Endodermal cell (in vitro differentiated cells): ENCODE measurements at regions not wholly inside any gene's neighbourhood (a gene's known extent, or its start where the extent isn't known, plus 50 kb on each side); places are given as distances from the start of the nearest gene placed in this dataset.

Source experiments
- DNase-seq: peaks from one replicate; pipeline ENCODE4 v3.0.0-alpha.2; 2017
- H3K27ac ChIP-seq: 2 replicates; pipeline ENCODE4 v1.5.1; 2013; ENCODE audit warnings: mild to moderate bottlenecking, low read depth, low read length, moderate library complexity
- H3K27me3 ChIP-seq: 2 replicates; pipeline ENCODE4 v1.6.1; 2013; ENCODE audit warnings: mild to moderate bottlenecking, low read length, moderate library complexity; ENCODE audit not compliant: insufficient read depth, control insufficient read depth, poor library complexity, severe bottlenecking
- H3K36me3 ChIP-seq: 2 replicates; pipeline ENCODE4 v1.7.0; 2013; ENCODE audit warnings: mild to moderate bottlenecking, low read length, moderate library complexity; ENCODE audit not compliant: control insufficient read depth, insufficient read depth
- H3K4me1 ChIP-seq: one replicate; pipeline ENCODE4 v1.7.0; 2013; ENCODE audit warnings: low read length; ENCODE audit not compliant: control insufficient read depth, insufficient read depth
- H3K4me3 ChIP-seq: 2 replicates; pipeline ENCODE4 v1.5.1; 2013; ENCODE audit warnings: mild to moderate bottlenecking, low read length, moderate library complexity
- H3K9ac ChIP-seq: 2 replicates; pipeline ENCODE4 v1.6.1; 2013; ENCODE audit warnings: mild to moderate bottlenecking, low read length, moderate library complexity; ENCODE audit not compliant: poor library complexity, severe bottlenecking; ENCODE audit errors: extremely low read depth
- H3K9me3 ChIP-seq: 2 replicates; pipeline ENCODE4 v1.6.1; 2013; ENCODE audit warnings: mild to moderate bottlenecking, low read length, moderate library complexity; ENCODE audit not compliant: control insufficient read depth
- H3K27ac Mint-ChIP-seq: 2 replicates; pipeline ENCODE4 v1.8.0; 2020; ENCODE audit warnings: mixed read lengths
- H3K27me3 Mint-ChIP-seq: 2 replicates; pipeline ENCODE4 v1.8.0; 2021; ENCODE audit warnings: mild to moderate bottlenecking, mixed read lengths; ENCODE audit not compliant: insufficient read depth
- H3K36me3 Mint-ChIP-seq: 2 replicates; pipeline ENCODE4 v1.8.0; 2020; ENCODE audit warnings: low read depth, mixed read lengths
- H3K4me1 Mint-ChIP-seq: 2 replicates; pipeline ENCODE4 v1.8.0; 2020; ENCODE audit warnings: mixed read lengths
- H3K4me3 Mint-ChIP-seq: 2 replicates; pipeline ENCODE4 v1.8.0; 2020; ENCODE audit warnings: mild to moderate bottlenecking, moderate library complexity, mixed read lengths
- H3K9me3 Mint-ChIP-seq: 2 replicates; pipeline ENCODE4 v1.8.0; 2020; ENCODE audit warnings: mild to moderate bottlenecking, mixed read lengths
- CTCF ChIP-seq: fragments of 200-600 bp; sonication (generic); conservative IDR thresholded peaks from 2 replicates; pipeline ENCODE4 v1.5.0; 2021; ENCODE audit warnings: antibody characterized with exemption, mild to moderate bottlenecking
- WGBS, 2 experiments: methylation state at CpG; one replicate each; pipeline versions ENCODE4 v1.1.5 to v1.1.7; 2013; ENCODE audit warnings: missing lambda C conversion rate in 2 of 2, mixed read lengths in 1 of 2; ENCODE audit not compliant: insufficient coverage in 1 of 2, insufficient read length in 1 of 2; 5-methylcytosine and 5-hydroxymethylcytosine counted together

- Mint-ChIP-seq H3K4me3 (no peak overlapping the region), H3K36me3 (no peaks in the 10 kb centered on the region), H3K4me1 (no peaks in the 10 kb centered on the region), H3K27ac (no peak overlapping the region), H3K9me3 (no peaks in the 10 kb centered on the region), H3K27me3 (no peaks in the 10 kb centered on the region)
- Histone ChIP-seq H3K9ac (no peak overlapping the region), H3K27me3 (no peaks in the 10 kb centered on the region), H3K36me3 (no peaks in the 10 kb centered on the region), H3K27ac (no peak overlapping the region), H3K4me3 (no peak overlapping the region), H3K4me1 (no peaks in the 10 kb centered on the region), H3K9me3 (no peaks in the 10 kb centered on the region)
- no peak for DNase-seq
- TF ChIP-seq CTCF, result no peak
Measured at GRCh38 chr13:62906469-62906868, 1490.8 kb upstream of the PCDH20 start.

DNA sequence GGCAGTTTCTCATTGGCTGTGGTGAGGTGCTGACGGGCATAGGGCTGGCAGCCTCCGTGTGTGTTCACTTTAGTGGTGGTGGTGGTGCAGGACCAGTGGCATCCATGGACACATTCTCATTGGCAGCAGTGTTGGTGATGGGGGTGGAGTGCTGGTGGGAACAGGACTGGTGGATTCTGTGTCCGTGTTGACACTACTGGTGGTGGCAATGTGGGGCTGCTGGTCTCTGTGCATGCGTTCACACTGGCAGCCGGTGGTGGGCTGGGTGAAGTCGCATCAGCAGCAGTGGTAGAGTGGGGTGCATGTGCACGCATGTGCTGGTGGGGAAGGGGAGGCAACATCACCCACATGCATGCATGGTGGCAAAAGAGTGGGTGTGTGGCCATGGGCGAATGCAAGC lies 1471.4 kb upstream of the PCDH20 start:
- H3K36me3 ChIP-seq, result no peaks in the 10 kb centered on the region
- H3K9me3 ChIP-seq, result no peaks in the 10 kb centered on the region
- H3K27me3 Mint-ChIP-seq, result no peaks in the 10 kb centered on the region
- no peak overlapping the region for H3K4me3 ChIP-seq
- no peaks in the 10 kb centered on the region for H3K4me1 ChIP-seq
- no peak overlapping the region for H3K27ac ChIP-seq
- H3K27me3 ChIP-seq, result no peaks in the 10 kb centered on the region
- peaks cover 6% of the 10 kb centered on the region for H3K9me3 Mint-ChIP-seq
- 93 to 100% methylated on average over 4 to 8 of the region's 8 CpGs for WGBS, 2 experiments
- DNase-seq, result no peak
- no peaks in the 10 kb centered on the region for H3K36me3 Mint-ChIP-seq
- peaks cover 8% of the 10 kb centered on the region for H3K4me1 Mint-ChIP-seq
- no peak for TF ChIP-seq CTCF
- no peak overlapping the region for H3K27ac Mint-ChIP-seq
- no peak overlapping the region for H3K9ac ChIP-seq
- no peak overlapping the region for H3K4me3 Mint-ChIP-seq

DNA sequence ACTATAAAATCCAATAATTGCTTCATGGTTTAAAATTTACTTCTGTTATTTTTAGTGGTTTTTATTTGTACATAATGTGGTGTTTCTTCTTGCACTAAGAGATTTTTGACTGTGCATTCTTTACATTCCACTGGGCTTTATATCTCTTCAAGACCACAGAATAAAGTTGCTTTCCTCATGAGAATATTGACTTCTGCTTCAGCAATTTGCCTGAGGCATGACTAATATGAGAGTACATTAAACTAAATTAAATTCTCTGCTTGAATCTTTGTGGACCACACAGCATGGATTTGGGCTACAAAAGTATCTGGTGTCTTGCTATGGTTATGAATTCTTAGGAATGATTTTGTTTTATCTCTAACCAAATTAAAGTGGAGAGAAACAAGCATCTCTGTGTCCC lies 1463.4 kb upstream of the PCDH20 start:
- Histone ChIP-seq H3K27me3 (no peaks in the 10 kb centered on the region), H3K9ac (no peak overlapping the region), H3K27ac (no peak overlapping the region), H3K36me3 (no peaks in the 10 kb centered on the region), H3K4me3 (no peak overlapping the region), H3K9me3 (peaks cover 10% of the 10 kb centered on the region), H3K4me1 (no peaks in the 10 kb centered on the region)
- Mint-ChIP-seq H3K36me3 (no peaks in the 10 kb centered on the region), H3K9me3 (peaks cover 18% of the 10 kb centered on the region), H3K4me3 (no peak overlapping the region), H3K27ac (no peak overlapping the region), H3K4me1 (no peaks in the 10 kb centered on the region), H3K27me3 (no peaks in the 10 kb centered on the region)
- TF ChIP-seq CTCF, result no peak
- DNase-seq, result no peak
